NCI-H524 treated with DMSO at 0.1 percent for 48 hours (cell line): ENCODE measurements at regions not wholly inside any gene's neighbourhood (a gene's known extent, or its start where the extent isn't known, plus 50 kb on each side); places are given as distances from the start of the nearest gene placed in this dataset.

Source experiments
- DNase-seq: peaks from one replicate; lab custom pipeline; 2025; lab: John Stamatoyannopoulos, UW

DNA sequence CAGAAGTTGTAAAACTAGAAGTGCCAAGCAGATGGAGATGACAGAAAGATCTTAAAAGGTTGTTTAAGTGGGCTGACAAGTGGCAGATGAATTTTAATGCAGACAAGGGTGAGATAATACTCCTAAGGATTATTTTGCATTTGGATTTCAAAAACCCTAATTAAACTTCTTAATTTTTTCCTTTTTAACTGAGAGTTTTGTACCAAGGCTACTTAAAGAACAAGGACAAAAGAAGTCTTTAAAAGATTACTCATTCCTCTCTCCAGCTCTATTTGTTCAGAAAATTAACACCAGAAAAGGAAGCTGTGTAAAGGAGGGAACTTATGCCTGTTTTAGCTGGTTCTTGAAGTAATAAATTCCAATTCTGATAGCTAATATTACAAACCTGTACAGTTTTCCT lies 275.4 kb downstream of the ETNK1 start:
- DNase-seq: peak; percentile 62

DNA sequence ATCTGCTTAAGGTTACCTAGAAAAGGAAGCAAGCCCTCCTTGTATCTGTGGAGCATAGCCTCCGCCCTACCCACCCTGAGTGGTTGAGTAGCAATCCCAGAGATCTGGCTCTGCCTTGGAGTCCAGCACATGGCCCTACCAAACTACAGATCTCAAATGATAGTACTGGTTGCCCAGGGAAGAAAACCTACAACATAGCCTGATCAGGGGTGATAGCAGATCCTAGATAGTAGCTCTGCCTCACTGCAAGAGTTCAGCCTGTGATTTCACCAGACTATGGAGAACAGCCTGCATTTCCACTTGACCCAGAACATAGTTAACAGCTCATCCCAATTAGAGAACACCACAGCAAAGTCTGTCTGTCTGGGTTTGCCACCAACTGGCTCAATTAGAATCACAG lies 279.5 kb downstream of the ETNK1 start:
- DNase-seq: no peak

DNA sequence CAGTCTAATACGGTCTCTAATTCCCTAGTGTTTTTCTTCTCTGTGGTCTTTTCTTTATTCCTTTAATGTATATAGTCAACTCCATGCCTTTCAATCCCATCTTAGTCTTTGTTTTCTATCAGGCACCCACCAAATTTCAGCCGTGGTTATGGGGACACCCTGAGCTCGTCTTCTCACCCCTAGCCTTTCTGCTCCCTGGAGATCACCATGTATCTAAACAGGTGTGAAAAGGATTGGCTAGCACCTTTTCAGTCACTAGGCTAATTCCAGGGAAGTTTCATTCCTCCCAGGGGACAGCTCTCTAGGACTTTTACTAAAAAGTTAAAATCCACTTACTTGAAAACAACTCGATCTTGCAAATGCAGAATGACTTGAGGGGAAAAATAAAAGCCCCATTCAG lies 291.3 kb downstream of the ETNK1 start:
- no peak for DNase-seq

DNA sequence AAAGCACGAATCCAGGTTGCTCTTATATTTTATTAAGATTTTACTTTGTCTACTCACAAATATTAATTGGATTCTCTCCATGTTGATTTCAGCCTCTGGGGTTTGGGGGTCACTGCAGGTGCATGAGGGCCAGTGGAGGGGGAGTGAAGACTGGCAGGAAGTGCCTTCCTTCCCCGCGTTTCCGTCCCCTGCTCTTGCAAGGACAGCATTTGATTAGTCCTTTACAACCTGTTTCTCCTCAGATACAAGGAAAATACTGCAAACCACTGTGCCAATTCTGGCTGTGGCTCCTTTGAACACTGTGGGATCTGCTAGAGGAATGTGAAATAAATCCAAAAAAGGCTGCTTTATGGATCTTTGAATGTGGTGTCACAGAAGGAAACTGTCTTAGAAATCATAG lies 291.8 kb downstream of the ETNK1 start:
- no peak for DNase-seq

DNA sequence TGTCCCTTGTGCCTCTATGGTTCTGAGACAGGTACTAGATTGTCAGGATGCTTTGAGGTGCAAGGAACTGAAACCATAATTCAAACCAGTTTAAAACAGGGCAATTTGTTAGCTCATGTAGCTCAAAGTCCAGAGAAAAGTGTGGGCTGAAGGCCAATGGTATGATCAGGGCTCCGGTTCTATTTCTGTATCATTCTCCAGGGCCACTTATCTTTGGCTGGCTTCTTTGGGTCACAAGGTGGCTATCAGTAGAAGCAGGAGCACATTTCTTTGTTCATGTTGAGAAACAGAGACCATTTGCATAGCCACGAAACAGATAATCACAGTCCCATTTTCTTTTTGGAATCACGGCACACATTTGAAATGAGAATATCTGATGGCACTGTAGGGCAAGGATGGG lies 294.9 kb downstream of the ETNK1 start:
- DNase-seq: no peak

DNA sequence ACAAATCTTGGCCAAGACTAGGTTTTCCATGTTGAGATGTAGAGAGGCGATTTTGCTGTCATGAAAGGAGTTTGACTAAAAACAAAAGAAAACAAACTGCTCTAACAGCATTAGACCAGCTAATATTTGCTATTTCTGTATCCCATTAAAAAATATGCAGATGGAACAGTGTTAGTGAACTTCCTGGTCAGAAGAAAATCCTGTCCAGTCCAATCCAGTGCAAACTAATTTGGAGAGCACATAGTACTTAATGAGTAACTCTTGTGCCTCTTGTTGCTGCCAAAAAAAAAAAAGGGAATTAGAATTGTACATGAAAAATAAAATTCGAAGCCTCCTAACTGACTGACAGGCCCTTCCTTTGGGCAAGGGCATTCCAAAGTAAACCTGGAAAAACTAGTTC lies 298.8 kb downstream of the ETNK1 start:
- DNase-seq: no peak

DNA sequence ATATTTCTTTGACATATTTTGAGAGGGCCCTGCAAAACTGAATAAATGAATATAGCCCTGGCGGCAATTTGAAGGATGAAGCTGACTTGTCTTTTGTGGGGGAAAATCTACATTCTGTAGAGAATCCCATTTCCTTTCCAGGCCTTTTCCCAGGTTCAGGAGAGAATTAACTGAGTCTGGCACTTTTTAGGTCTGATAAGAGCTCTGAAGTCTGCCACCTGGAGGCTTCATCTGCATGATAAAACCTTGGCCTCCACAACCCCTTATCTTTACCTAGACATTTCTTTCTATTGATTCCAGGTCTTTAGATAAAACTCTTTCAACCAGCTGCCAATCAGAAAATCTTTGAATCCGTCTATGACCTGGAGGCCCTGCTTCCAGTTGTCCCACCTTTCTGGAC lies 299.4 kb downstream of the ETNK1 start:
- no peak for DNase-seq

DNA sequence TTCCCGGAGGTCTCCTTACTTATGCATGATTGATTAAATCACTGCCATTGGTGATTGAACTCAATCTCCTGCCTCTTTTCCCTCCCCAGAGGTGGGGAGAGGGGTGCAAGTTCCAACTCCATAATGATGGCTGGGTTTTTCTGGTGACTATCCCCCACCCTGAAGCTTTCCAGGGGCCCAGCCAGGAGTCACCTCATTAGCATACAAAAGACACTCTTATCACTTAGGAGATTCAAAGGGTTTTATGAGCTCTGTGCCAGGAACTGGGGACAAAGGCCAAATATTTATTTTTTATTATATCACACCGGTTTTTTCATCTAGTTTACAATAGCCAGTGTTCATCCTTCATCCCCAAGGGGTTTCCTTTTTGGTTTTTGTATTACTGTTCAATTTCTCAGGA lies 300.7 kb downstream of the ETNK1 start:
- no peak for DNase-seq

DNA sequence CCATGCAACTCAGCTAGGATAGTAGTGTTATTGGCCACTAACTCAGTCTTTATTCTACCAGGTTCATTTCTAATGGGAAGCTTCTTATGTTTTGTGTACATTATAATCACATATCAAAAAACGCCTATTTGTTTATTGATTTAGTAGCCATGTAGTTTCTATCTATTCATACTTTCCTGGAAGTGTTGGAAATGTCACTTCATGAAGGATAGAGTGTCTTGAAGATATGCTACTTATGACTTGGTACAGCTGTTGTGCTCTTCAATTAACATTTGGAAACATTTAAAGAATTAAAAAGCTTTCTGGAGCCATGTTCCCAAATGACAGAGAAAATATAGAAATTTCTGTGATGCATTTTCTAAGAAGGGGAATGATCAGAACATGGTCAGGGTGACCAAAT lies 307.5 kb downstream of the ETNK1 start:
- DNase-seq: no peak

DNA sequence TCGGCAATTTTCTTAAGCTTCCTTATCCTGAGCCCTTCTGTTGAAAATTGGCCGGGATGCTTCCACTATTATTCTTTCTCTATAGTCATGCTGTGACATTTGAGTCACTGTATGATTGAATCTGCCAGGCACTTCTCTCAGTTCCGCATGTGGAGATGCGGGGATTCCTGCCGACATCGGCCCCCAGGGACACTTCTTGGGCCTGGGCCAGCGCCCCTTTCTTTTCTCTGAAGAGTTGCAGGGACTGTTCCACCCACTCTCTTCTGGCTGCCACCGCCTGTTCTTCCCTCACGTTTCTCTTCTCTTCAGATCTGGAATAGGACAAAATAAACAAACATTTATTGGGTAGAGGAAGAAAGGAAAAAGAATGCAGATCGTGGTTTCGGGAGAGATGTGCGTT lies 310.1 kb downstream of the ETNK1 start:
- no peak for DNase-seq

DNA sequence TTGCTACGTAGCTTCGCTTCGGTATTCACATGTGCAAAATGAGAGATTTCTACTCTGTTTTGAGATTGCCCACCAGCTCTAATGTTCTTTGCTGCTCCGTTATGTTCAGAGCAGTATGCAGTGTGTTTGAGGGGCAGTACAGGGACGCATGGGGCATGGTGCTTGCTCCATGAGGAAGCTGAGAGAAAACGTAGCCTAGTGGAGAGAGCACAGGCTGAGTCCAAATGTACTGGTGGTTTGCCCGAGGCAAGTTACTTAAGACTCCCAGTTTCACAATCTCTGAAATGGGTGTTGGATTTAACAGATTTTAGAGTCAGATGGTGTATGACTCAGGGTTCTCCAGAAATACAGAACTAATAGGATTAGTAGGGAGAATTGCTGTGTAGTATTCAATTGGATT lies 310.5 kb downstream of the ETNK1 start:
- DNase-seq: no peak

DNA sequence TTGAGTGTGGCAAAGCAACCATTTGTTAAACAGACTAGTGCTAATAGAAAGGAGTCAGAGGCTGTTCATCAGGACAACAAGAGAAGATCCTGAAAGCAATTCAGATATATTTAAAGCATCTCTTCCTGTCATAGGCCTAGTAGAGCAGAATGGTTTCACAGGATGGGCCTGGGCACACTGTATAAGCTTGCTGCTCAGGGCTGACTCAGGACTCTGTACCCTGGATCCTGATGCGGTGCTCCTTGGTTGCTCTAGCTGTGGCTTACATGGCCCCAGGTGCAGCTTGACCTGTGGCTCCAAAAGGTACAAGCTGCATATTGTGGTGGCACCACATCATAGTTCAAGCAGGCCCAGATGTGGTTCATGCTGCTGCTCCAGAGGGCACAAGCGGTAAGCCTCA lies 313.4 kb downstream of the ETNK1 start:
- no peak for DNase-seq

DNA sequence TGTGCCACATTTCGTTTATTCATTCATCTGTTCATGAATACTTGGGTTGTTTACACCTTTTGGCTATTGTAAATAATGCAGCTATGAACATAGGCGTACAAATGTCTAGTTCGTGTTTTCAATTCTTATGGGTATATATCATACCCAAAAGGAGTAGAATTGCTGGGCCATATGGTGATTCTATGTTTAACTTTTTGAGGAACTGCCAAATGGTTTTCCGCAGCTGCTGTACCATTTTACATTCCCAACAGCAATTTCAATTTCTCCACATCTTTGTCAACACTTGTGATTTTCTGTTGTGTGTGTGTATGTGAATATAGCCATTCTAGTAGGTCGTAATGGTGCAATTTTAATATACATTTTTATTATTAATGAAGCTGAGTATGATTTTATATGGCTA lies 326.2 kb downstream of the ETNK1 start:
- DNase-seq: no peak

DNA sequence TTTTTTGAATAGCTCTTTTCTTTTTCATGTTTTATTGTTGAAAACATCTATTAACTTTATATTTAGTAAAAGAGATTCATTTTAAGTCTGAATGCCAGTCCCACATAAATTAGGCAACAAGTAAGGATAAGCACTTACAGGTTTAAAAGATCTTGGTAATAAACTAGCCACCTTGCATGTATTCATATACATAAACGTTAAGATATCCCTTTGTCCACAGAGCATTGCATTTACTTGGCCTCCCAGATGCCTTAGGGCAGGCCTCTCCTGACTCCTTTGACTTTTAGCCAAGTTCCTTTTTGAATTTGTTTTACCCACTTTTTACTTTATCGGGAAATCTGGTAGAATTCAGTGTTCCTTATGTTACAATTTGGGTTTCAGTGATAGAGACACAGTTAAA lies 331.7 kb downstream of the ETNK1 start:
- no peak for DNase-seq

DNA sequence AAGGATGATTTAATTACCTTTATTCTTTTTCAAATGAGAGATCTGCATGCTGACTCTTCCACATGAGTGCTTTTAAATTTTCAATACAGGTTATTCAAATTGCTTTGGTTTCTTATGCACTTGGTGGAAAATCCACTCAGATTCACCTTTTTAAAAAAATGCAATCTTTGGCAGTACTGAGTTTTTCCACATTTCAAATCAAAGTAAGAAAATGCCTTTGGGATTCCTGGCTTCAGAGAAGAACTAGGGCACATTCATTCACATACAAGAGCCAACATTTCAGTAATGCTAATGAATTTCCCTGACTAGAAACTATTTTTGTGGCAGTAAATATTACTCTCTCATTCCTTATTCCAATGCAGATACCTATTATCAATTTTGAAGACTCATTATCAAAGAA lies 342.2 kb downstream of the ETNK1 start:
- no peak for DNase-seq

DNA sequence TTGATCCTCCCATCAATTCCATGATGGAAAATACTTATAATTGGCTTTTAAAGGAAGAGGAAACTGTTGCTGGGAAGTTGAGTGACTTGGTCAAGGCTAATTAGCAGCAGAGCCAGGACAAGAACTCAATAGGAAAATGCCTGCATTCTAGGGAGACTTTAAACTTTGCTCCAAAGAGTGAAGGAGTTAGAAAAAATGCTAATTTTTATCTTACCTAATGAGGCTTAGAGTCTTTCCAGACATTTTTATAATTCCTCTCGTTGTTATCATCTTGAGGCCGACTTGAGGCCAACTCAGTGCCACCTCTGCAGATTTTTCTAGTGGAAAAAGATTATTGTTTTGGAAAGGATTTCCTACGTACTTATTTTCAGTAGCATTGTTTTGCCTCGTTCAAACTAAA lies 344.6 kb downstream of the ETNK1 start:
- no peak for DNase-seq

DNA sequence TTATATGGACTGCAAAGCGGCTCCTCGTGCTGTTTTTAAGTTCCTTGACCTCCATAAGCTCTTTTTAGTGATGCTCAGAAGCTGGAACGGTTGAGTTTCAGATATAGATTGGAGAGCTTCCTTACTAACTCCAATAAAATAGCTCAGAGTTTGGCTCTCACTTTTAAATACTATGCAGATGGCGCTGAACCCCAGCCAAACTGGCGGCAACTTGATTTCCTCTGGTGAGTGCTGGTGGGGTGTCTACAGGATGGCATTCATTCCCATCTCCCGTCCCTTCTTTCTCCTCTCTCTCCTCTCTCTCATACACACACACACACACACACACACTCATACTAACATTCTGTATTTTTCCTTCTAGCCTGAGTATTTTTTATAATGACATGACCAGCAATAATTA lies 346.3 kb downstream of the ETNK1 start:
- DNase-seq: no peak

DNA sequence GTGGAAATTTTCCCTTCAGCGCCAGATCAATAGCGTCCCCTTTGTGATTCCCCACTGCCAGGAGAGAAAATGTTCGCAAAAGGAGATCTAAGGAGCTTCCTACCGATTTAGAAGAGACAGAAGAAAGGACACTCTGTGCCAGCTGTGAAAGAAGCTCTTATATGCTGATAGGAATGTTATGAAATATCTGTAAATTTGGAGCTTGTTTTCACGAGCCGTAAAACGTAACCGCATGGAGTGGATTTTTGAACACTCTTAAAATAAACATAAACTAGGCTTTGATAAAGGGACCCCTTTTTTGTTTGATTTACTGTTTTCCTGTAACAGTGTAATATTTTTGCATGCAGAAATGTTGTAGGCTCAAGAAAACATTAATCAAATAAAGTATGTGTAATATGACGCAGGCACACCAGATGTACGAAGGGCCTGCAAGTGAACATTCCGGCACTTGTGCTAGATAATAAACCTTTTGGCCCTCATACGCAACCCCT lies 346.8 kb downstream of the ETNK1 start:
- no peak for DNase-seq

DNA sequence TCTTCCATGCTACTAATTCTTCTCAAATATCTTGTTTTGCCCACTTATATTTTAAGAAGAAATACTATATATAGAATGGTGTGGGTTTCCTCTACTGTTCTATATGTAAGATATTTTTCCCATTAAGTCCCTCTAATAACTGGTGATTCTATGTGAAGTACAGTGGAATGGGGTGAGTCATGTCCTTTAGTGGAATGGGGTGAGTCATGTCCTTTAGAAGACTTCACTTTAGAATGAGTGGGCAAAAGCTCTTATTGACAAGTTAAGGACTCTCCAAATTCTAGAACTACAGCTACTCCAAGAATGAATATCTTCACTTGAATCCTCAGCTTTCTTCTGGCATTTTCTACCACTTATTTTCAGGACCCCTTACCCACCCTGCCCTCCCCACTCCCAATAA lies 349.9 kb downstream of the ETNK1 start:
- no peak for DNase-seq

DNA sequence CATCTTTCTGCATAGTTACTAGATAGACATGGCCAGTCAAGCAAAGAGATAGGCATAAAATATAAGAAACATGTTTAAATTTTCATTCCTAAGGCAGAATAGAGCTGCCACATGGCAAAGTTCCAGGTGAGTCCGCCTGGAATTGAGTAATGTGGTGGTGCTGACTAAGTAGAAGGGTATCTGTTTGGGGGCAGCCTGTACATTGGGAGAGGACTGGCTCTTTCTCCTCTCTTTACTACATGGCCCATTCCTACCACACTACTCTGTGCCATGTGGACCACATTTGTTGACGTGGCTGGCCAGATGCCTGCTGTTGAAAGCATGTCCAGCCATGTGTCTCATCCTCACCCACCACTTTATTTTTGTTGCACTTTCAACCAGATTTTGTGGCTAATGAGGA lies 354.0 kb downstream of the ETNK1 start:
- no peak for DNase-seq

DNA sequence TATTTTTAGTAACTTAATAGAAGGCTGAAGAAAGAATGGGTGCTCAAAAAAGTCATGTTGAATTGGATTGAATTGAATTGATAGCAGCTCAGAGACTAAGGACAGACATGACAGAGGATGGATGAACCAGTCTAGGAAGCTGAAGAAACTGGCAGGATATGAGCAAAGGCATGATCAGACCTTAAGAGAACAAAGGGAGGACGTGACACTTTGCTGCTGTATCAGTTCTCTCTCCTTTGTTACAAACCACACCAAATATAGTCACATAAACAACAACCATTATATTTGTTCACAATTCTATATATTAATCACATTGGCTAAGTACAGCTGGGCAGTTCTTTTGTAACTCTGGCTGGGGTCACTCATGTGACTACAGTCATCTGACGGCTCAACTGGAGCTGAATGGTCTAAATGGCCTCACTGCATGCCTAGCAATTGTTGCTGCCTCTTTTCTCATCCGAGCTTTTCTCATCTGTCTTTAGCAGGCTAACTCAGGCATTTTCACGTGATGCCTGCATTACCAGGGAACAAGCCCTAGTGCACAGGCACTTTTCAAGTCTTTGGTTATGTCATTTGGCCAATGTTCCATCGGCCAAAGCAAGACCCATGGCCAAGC lies 355.0 kb downstream of the ETNK1 start:
- no peak for DNase-seq

DNA sequence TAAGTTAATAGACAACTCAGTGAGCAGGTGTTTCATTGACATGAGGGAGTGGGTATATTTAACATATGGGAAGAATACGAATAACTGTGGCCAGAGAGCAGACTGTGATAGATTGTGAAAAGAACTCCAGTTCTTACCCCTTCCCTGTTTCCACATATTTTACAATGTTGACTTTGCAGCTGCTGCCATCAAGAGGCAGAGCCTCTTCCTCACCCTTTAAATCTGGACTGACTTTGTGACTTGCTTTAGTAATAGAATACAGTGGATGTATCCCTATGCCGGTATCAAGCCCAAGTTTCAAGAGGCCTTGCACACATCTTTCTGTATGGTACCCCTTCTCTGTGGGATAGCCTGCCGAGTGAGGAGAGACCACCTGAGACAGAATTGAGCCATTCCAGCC lies 356.7 kb downstream of the ETNK1 start:
- no peak for DNase-seq

DNA sequence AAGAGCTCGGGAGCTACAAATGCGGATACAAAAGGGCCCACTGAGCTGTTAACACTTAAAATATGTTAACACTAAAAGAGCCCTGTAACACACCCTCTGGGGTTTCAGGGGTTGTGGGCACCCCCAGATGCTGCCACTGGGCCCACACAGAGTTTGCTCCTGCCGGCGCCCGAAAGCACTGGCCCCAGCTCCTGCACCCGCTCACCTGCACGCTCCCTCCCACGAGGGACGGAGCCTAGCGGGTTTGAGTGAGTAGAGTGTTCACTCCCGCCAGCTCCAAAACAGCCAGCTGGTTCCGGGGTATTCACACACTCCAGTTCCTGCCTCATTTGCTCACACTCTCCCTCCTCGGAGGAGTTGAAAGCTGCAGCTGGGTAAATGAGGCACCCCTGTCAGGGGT lies 357.7 kb downstream of the ETNK1 start:
- DNase-seq: no peak

DNA sequence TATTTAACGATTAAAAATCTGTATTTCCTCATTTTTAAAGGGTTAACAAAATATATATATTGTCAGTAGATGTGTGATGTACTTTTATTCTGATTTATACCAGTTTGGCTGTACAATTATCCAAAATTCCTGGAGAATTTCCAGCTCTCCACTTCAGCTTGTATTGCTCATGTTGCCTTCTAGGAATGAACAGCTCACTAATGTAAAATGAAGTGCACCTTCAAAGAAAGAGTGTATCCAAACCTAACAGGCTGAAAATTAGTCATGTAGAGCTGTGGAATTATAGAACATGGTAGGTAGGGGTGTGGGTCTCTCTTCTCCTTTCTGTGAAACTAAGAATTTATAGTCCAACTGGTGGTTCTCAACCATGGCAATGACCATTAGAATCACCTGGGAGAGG lies 362.0 kb downstream of the ETNK1 start:
- no peak for DNase-seq

DNA sequence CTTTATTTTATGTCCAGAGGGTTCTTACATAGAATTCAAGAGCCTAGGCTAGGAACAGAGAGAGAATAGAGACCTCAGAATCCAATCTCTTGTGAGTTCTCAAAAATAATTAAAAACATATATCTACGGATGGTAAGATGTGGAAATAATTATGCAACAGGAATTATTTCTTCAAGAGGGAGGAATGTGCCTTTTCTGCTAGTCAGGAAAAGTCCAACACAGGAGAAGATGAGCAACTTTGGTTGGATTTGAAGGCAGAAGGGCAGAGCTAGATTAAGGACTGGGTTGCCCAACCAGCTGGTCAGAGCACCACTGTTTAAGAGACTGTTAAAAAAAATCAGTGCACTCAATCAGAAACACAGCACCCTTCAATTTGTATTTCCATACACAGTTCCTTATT lies 365.5 kb downstream of the ETNK1 start:
- DNase-seq: no peak
